ENCODE measurements at regions not wholly inside any gene's neighbourhood (a gene's known extent, or its start where the extent isn't known, plus 50 kb on each side); places are given as distances from the start of the nearest gene placed in this dataset.

GRCh38 chr6:21461844-21462518, 131.6 kb upstream of the SOX4 start:
- intact Hi-C loops (cut with micrococcal nuclease), result no loop called here

GRCh38 chr6:21462519-21462852, 131.1 kb upstream of the SOX4 start:
- intact Hi-C loops (cut with micrococcal nuclease), result no loop called here

GRCh38 chr6:21467091-21467490, 126.5 kb upstream of the SOX4 start:
- intact Hi-C loops (cut with micrococcal nuclease), result no loop called here

- intact Hi-C loops (cut with micrococcal nuclease), result no loop called here
These were observed 125.1 kb upstream of the SOX4 start for GRCh38 chr6:21468461-21468860.

GRCh38 chr6:21469213-21469612, 124.3 kb upstream of the SOX4 start:
- intact Hi-C loops (cut with micrococcal nuclease), result no loop called here

- intact Hi-C loops (cut with micrococcal nuclease), result no loop called here
These were observed 117.4 kb upstream of the SOX4 start for GRCh38 chr6:21476112-21476511.

GRCh38 chr6:21478411-21478810, 115.1 kb upstream of the SOX4 start:
- intact Hi-C loops (cut with micrococcal nuclease), result no loop called here

GRCh38 chr6:21478883-21479539, 114.5 kb upstream of the SOX4 start:
- intact Hi-C loops (cut with micrococcal nuclease), result no loop called here

- intact Hi-C loops (cut with micrococcal nuclease), result no loop called here
These were observed 107.4 kb upstream of the SOX4 start for GRCh38 chr6:21486115-21486514.

- intact Hi-C loops (cut with micrococcal nuclease), result no loop called here
These were observed 103.7 kb upstream of the SOX4 start for GRCh38 chr6:21489826-21490225.

GRCh38 chr6:21491955-21492354, 101.6 kb upstream of the SOX4 start:
- intact Hi-C loops (cut with micrococcal nuclease), result no loop called here

GRCh38 chr6:21494505-21494904, 99.0 kb upstream of the SOX4 start:
- intact Hi-C loops (cut with micrococcal nuclease), result no loop called here

GRCh38 chr6:21496196-21496595, 97.4 kb upstream of the SOX4 start:
- intact Hi-C loops (cut with micrococcal nuclease), result no loop called here

GRCh38 chr6:21496706-21497105, 96.8 kb upstream of the SOX4 start:
- intact Hi-C loops (cut with micrococcal nuclease), result no loop called here

GRCh38 chr6:21500314-21501020, 93.1 kb upstream of the SOX4 start:
- intact Hi-C loops (cut with micrococcal nuclease), result no loop called here

GRCh38 chr6:21501021-21501354, 92.6 kb upstream of the SOX4 start:
- intact Hi-C loops (cut with micrococcal nuclease), result no loop called here

GRCh38 chr6:21501815-21502214, 91.7 kb upstream of the SOX4 start:
- intact Hi-C loops (cut with micrococcal nuclease), result no loop called here

GRCh38 chr6:21502682-21503081, 90.9 kb upstream of the SOX4 start:
- intact Hi-C loops (cut with micrococcal nuclease), result no loop called here

- intact Hi-C loops (cut with micrococcal nuclease), result no loop called here
These were observed 88.8 kb upstream of the SOX4 start for GRCh38 chr6:21504790-21505189.

GRCh38 chr6:21505574-21505990, 88.0 kb upstream of the SOX4 start:
- intact Hi-C loops (cut with micrococcal nuclease), result no loop called here

GRCh38 chr6:21506126-21506525, 87.4 kb upstream of the SOX4 start:
- intact Hi-C loops (cut with micrococcal nuclease), result no loop called here

GRCh38 chr6:21507811-21508210, 85.7 kb upstream of the SOX4 start:
- intact Hi-C loops (cut with micrococcal nuclease), result no loop called here

GRCh38 chr6:21508753-21509152, 84.8 kb upstream of the SOX4 start:
- intact Hi-C loops (cut with micrococcal nuclease), result no loop called here
